ENCODE measurements at regions not wholly inside any gene's neighbourhood (a gene's known extent, or its start where the extent isn't known, plus 50 kb on each side); places are given as distances from the start of the nearest gene placed in this dataset.

- no peak for TF ChIP-seq REST (IDR thresholded peaks at IDR 0.05)
- no peak for TF ChIP-seq YY1 (IDR thresholded peaks at IDR 0.05)
Measured at GRCh38 chr18:22348521-22349316, 69.0 kb downstream of the CTAGE1 start.

Data from liver (tissue), 1 donor.